WTC11 (cell line): ENCODE measurements at regions not wholly inside any gene's neighbourhood (a gene's known extent, or its start where the extent isn't known, plus 50 kb on each side); places are given as distances from the start of the nearest gene placed in this dataset.

ENCODE experiments used
- ATAC-seq: fragments of 200-7000 bp; cut with Tn5 transposase; 2 replicates; pipeline ENCODE4 v1.10.0; 2021; ENCODE audit warnings: mild to moderate bottlenecking, moderate library complexity
- CTCF ChIA-PET: fragments of 300-600 bp; sonication (Branson Sonifier 250); formaldehyde crosslinking; loops from one replicate; lab custom pipeline; 2021; ENCODE audit warnings: antibody characterized with exemption; lab: Charles Lee
- POLR2A ChIA-PET: fragments of 350-600 bp; sonication (Branson Sonifier 250); formaldehyde crosslinking; loops from one replicate; lab custom pipeline; 2021; ENCODE audit warnings: antibody characterized with exemption; lab: Charles Lee
- DNase-seq: peaks from one replicate; pipeline ENCODE4 v3.0.0; 2021; ENCODE audit warnings: low spot score
- H3K27ac Mint-ChIP-seq: 2 replicates; pipeline ENCODE4 v1.8.0; 2021; ENCODE audit warnings: mixed read lengths
- H3K27me3 Mint-ChIP-seq: 2 replicates; pipeline ENCODE4 v1.8.0; 2021; ENCODE audit warnings: low read depth, mild to moderate bottlenecking, moderate library complexity, mixed read lengths
- H3K36me3 Mint-ChIP-seq: 2 replicates; pipeline ENCODE4 v1.8.0; 2021; ENCODE audit warnings: mixed read lengths
- H3K4me1 Mint-ChIP-seq: 2 replicates; pipeline ENCODE4 v1.8.0; 2022; ENCODE audit warnings: mixed read lengths
- H3K4me3 Mint-ChIP-seq: 2 replicates; pipeline ENCODE4 v1.8.0; 2021; ENCODE audit warnings: mild to moderate bottlenecking, moderate library complexity, mixed read lengths
- H3K9me3 Mint-ChIP-seq: 2 replicates; pipeline ENCODE4 v1.8.0; 2021; ENCODE audit warnings: mixed read lengths
- ATF2 ChIP-seq: sonication (generic); formaldehyde crosslinking; IDR thresholded peaks from 2 replicates; pipeline ENCODE4 v1.8.1; 2022; ENCODE audit warnings: low read depth, missing genetic modification reagents, borderline replicate concordance
- CREB1 ChIP-seq: sonication (generic); formaldehyde crosslinking; IDR thresholded peaks from 2 replicates; pipeline ENCODE4 v1.8.0; 2023; ENCODE audit warnings: mild to moderate bottlenecking, missing genetic modification reagents
- CTCF ChIP-seq: fragments of 200-600 bp; IDR thresholded peaks from 2 replicates; pipeline ENCODE4 v1.8.0; 2022; ENCODE audit warnings: antibody characterized with exemption
- E2F1 ChIP-seq: sonication (generic); formaldehyde crosslinking; IDR thresholded peaks from 2 replicates; pipeline ENCODE4 v1.8.0; 2022; ENCODE audit warnings: mild to moderate bottlenecking, missing genetic modification reagents
- GTF2I ChIP-seq: fragments of 250-450 bp; sonication (Bioruptor Pico); conservative IDR thresholded peaks from 2 replicates; pipeline ENCODE4 v1.4.0; 2021; ENCODE audit warnings: mild to moderate bottlenecking
- JAZF1 ChIP-seq: fragments of 250-450 bp; sonication (Bioruptor Pico); IDR thresholded peaks from 2 replicates; pipeline ENCODE4 v1.9.0; 2021; ENCODE audit warnings: moderate library complexity, mild to moderate bottlenecking, inconsistent platforms
- JUN ChIP-seq: sonication (generic); formaldehyde crosslinking; IDR thresholded peaks from 2 replicates; pipeline ENCODE4 v1.8.0; 2023; ENCODE audit warnings: mild to moderate bottlenecking, missing genetic modification reagents
- MXD4 ChIP-seq: fragments of 250-450 bp; sonication (Bioruptor Pico); IDR thresholded peaks from 2 replicates; pipeline ENCODE4 v1.8.0; 2021; ENCODE audit warnings: mild to moderate bottlenecking, moderate library complexity, borderline replicate concordance
- NFATC4 ChIP-seq: fragments of 250-450 bp; sonication (Bioruptor Pico); IDR thresholded peaks from 2 replicates; pipeline ENCODE4 v1.9.0; 2021; ENCODE audit warnings: mild to moderate bottlenecking
- OVOL2 ChIP-seq: fragments of 250-450 bp; sonication (Bioruptor Pico); IDR thresholded peaks from 2 replicates; pipeline ENCODE4 v1.9.0; 2021; ENCODE audit warnings: mild to moderate bottlenecking, borderline replicate concordance
- PRRX2 ChIP-seq: fragments of 250-450 bp; sonication (Bioruptor Pico); IDR thresholded peaks from 2 replicates; pipeline ENCODE4 v1.8.0; 2021; ENCODE audit warnings: mild to moderate bottlenecking
- USF1 ChIP-seq: sonication (generic); formaldehyde crosslinking; IDR thresholded peaks from 2 replicates; pipeline ENCODE4 v1.8.0; 2022; ENCODE audit warnings: mild to moderate bottlenecking, missing genetic modification reagents
- ZBTB43 ChIP-seq: sonication (generic); formaldehyde crosslinking; IDR thresholded peaks from 2 replicates; pipeline ENCODE4 v1.8.1; 2023; ENCODE audit warnings: mild to moderate bottlenecking, missing genetic modification reagents
- ZNF219 ChIP-seq: sonication (generic); formaldehyde crosslinking; IDR thresholded peaks from 2 replicates; pipeline ENCODE4 v1.8.0; 2023; ENCODE audit warnings: missing genetic modification reagents, mild to moderate bottlenecking, borderline replicate concordance
- ZNF317 ChIP-seq: sonication (generic); formaldehyde crosslinking; IDR thresholded peaks from 2 replicates; pipeline ENCODE4 v1.8.1; 2023; ENCODE audit warnings: low read depth, mild to moderate bottlenecking, moderate library complexity, missing genetic modification reagents, borderline replicate concordance
- ZNF396 ChIP-seq: fragments of 250-450 bp; sonication (Bioruptor Pico); IDR thresholded peaks from 2 replicates; pipeline ENCODE4 v1.8.0; 2021; ENCODE audit warnings: mild to moderate bottlenecking, moderate library complexity, borderline replicate concordance
- ZNF416 ChIP-seq: fragments of 250-450 bp; sonication (Bioruptor Pico); IDR thresholded peaks from 2 replicates; pipeline ENCODE4 v1.9.0; 2021; ENCODE audit warnings: mild to moderate bottlenecking, inconsistent platforms
- ZNF512 ChIP-seq: sonication (generic); formaldehyde crosslinking; IDR thresholded peaks from 2 replicates; pipeline ENCODE4 v1.8.1; 2022; ENCODE audit warnings: missing genetic modification reagents, borderline replicate concordance
- ZNF671 ChIP-seq: fragments of 250-450 bp; sonication (Bioruptor Pico); IDR thresholded peaks from 2 replicates; pipeline ENCODE4 v1.8.0; 2021; ENCODE audit warnings: mild to moderate bottlenecking

- no peak for TF ChIP-seq CTCF
- TF ChIP-seq CREB1 = no peak
- no peak for TF ChIP-seq NFATC4 (CRISPR knock-in tag)
- TF ChIP-seq JUN (CRISPR knock-in tag) = no peak
- TF ChIP-seq ZNF317 (CRISPR knock-in tag) = no peak
Measured at GRCh38 chr2:2635025-2635528, 304.0 kb upstream of the MYT1L start (continued).

GRCh38 chr2:2633017-2633416, 301.9 kb upstream of the MYT1L start:
- ATAC-seq = no peak
- Mint-ChIP-seq H3K27ac (no peak overlapping the region), H3K4me3 (no peak overlapping the region), H3K9me3 (peaks cover 11% of the 10 kb centered on the region), H3K27me3 (no peaks in the 10 kb centered on the region), H3K4me1 (peaks cover 4% of the 10 kb centered on the region)
- TF ChIP-seq CTCF (no peak), USF1 (CRISPR knock-in tag) (no peak)
- TF ChIP-seq, all 79 proteins: peak for 0
- ChIA-PET CTCF (no interaction called here), POLR2A (no interaction called here)
- no peaks in the 10 kb centered on the region for H3K36me3 Mint-ChIP-seq
- DNase-seq = no peak

GRCh38 chr2:2623939-2624338, 292.9 kb upstream of the MYT1L start:
- ATAC-seq = no peak
- CTCF ChIA-PET = no interaction called here
- Mint-ChIP-seq H3K4me1 (peaks cover 11% of the 10 kb centered on the region), H3K36me3 (no peaks in the 10 kb centered on the region), H3K27me3 (peaks cover 4% of the 10 kb centered on the region; the same call in 1 of the 2 replicates), H3K27ac (no peak overlapping the region), H3K9me3 (peaks cover 8% of the 10 kb centered on the region; the same call in 1 of the 2 replicates), H3K4me3 (no peak overlapping the region)
- POLR2A ChIA-PET = no interaction called here
- DNase-seq = no peak
- TF ChIP-seq GTF2I (CRISPR knock-in tag) = no peak
- no peak for TF ChIP-seq ZNF416
- no peak for TF ChIP-seq CREB1
- TF ChIP-seq ATF2 (CRISPR knock-in tag) = no peak
- no peak for TF ChIP-seq MXD4 (CRISPR knock-in tag)
- no peak for TF ChIP-seq ZNF396 (CRISPR knock-in tag)
- TF ChIP-seq PRRX2 = no peak
- no peak for TF ChIP-seq E2F1 (CRISPR knock-in tag)
- no peak for TF ChIP-seq ZNF219 (CRISPR knock-in tag)
- TF ChIP-seq ZNF512 (CRISPR knock-in tag) = no peak
- TF ChIP-seq ZNF671 = no peak
- TF ChIP-seq OVOL2 (CRISPR knock-in tag) = no peak
- no peak for TF ChIP-seq JAZF1 (CRISPR knock-in tag)
- TF ChIP-seq ZBTB43 (CRISPR knock-in tag) = no peak
